ENCODE measurements at regions not wholly inside any gene's neighbourhood (a gene's known extent, or its start where the extent isn't known, plus 50 kb on each side); places are given as distances from the start of the nearest gene placed in this dataset.

DNA sequence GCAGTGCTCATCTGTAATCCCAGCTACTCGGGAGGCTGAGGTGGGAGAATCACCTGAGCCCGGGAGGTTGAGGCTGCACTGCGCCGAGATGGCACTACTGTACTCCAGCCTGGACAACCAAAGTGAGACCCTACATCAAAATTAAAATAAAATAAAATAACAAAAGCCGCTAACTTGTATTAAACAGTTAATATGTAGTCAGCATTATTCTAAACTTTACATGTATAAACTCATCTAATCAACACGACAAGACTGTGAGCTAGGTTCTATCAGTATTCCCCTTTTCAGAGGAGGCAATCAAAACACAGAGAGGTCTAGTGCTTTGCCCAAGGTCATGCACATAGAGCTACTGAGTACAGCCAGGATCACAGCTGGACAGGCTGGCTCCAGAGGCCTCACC lies 111.7 kb upstream of the LINGO1 start:
- H3K27ac ChIP-seq (ENCODE audit: low read depth in 1 of 2, low read length in 1 of 2), result no peak overlapping the region
- no peak overlapping the region for H3K9ac ChIP-seq (ENCODE audit: insufficient read depth in 1 of 2, low read length in 2 of 2)
- 94 to 95% methylated on average over 6 of the region's 6 CpGs for WGBS, 2 donors
- no peaks in the 10 kb centered on the region for H3K9me3 ChIP-seq (ENCODE audit: control insufficient read depth in 4 of 4, insufficient read depth in 3 of 4, low read length in 3 of 4)
- H3K36me3 ChIP-seq (ENCODE audit: control insufficient read depth in 4 of 4, insufficient read depth in 4 of 4, low read length in 4 of 4), result no peaks in the 10 kb centered on the region
- H3K4me1 ChIP-seq (ENCODE audit: control insufficient read depth in 5 of 5, insufficient read depth in 5 of 5, low read length in 5 of 5), result peaks cover 0 to 5% (median 0%) of the 10 kb centered on the region in 5 donors
- DNase-seq (no peak), ATAC-seq (ENCODE audit: insufficient read depth, low FRiP score) (no peak)
- TF ChIP-seq, protein P1, sequence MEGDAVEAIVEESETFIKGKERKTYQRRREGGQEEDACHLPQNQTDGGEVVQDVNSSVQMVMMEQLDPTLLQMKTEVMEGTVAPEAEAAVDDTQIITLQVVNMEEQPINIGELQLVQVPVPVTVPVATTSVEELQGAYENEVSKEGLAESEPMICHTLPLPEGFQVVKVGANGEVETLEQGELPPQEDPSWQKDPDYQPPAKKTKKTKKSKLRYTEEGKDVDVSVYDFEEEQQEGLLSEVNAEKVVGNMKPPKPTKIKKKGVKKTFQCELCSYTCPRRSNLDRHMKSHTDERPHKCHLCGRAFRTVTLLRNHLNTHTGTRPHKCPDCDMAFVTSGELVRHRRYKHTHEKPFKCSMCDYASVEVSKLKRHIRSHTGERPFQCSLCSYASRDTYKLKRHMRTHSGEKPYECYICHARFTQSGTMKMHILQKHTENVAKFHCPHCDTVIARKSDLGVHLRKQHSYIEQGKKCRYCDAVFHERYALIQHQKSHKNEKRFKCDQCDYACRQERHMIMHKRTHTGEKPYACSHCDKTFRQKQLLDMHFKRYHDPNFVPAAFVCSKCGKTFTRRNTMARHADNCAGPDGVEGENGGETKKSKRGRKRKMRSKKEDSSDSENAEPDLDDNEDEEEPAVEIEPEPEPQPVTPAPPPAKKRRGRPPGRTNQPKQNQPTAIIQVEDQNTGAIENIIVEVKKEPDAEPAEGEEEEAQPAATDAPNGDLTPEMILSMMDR (IDR thresholded peaks at IDR 0.05; ENCODE audit: control extremely low read depth, extremely low read depth), result no peak
- H3K27me3 ChIP-seq (ENCODE audit: control insufficient read depth in 3 of 3, insufficient read depth in 3 of 3, low read length in 2 of 3), result no peaks in the 10 kb centered on the region
- H3K4me3 ChIP-seq, result no peak overlapping the region

DNA sequence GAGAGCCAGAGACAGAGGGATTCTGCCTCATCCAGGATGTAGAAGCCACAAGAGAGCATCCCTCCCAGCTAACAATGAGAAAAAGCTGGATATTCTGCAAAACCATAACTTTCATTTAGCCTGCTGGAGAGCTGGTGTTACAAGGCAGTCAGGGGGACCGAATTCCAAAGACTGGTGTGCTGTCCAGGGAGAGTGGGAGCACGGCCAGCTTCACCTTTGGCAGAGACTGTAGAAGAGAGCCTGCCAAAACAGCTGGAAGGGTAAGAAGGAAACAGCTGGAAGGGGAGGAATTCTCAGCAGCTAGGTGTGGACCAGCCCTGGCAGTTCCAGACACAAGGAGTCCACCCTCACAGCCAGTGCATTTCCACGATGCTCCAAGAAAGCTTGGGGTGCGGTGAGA lies 109.9 kb upstream of the LINGO1 start:
- no peaks in the 10 kb centered on the region for H3K27me3 ChIP-seq (ENCODE audit: control insufficient read depth in 3 of 3, insufficient read depth in 3 of 3, low read length in 2 of 3)
- DNase-seq (no peak), ATAC-seq (ENCODE audit: insufficient read depth, low FRiP score) (no peak)
- H3K4me3 ChIP-seq, result no peak overlapping the region
- peaks cover 0 to 3% (median 0%) of the 10 kb centered on the region in 5 donors for H3K4me1 ChIP-seq (ENCODE audit: control insufficient read depth in 5 of 5, insufficient read depth in 5 of 5, low read length in 5 of 5)
- no peaks in the 10 kb centered on the region for H3K36me3 ChIP-seq (ENCODE audit: control insufficient read depth in 4 of 4, insufficient read depth in 4 of 4, low read length in 4 of 4)
- no peaks in the 10 kb centered on the region for H3K9me3 ChIP-seq (ENCODE audit: control insufficient read depth in 4 of 4, insufficient read depth in 3 of 4, low read length in 3 of 4)
- 60 to 74% methylated on average over 4 of the region's 4 CpGs for WGBS, 2 donors
- H3K9ac ChIP-seq (ENCODE audit: insufficient read depth in 1 of 2, low read length in 2 of 2), result no peak overlapping the region
- TF ChIP-seq, protein P1 (IDR thresholded peaks at IDR 0.05; ENCODE audit: control extremely low read depth, extremely low read depth), result no peak
- H3K27ac ChIP-seq (ENCODE audit: low read depth in 1 of 2, low read length in 1 of 2), result no peak overlapping the region

DNA sequence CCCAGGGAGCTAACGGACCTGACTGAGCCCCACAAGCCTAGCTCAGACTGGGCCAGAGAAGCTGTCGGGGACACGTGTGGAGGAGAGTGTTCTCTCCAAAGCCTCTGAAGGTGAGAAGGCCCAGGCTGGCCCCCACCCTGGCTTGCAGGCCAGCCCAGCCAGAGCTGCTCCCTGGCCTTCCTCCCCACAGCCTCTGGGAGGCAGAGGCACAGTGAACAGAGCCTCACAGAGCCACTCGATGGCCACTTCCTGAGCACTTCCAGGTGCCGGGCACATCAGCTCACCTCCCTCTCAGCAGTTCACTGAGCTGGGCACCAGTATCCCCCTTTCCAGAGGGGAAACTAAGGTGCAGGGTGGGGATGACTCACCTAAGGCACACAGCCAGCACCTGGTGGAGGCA lies 109.4 kb upstream of the LINGO1 start:
- ATAC-seq (ENCODE audit: insufficient read depth, low FRiP score) (no peak), DNase-seq (no peak)
- H3K9me3 ChIP-seq (ENCODE audit: control insufficient read depth in 4 of 4, insufficient read depth in 3 of 4, low read length in 3 of 4), result no peaks in the 10 kb centered on the region
- no peak overlapping the region for H3K9ac ChIP-seq (ENCODE audit: insufficient read depth in 1 of 2, low read length in 2 of 2)
- H3K36me3 ChIP-seq (ENCODE audit: control insufficient read depth in 4 of 4, insufficient read depth in 4 of 4, low read length in 4 of 4), result no peaks in the 10 kb centered on the region
- H3K27ac ChIP-seq (ENCODE audit: low read depth in 1 of 2, low read length in 1 of 2), result no peak overlapping the region
- WGBS, 2 donors, result 72 to 79% methylated on average over 5 of the region's 5 CpGs
- H3K27me3 ChIP-seq (ENCODE audit: control insufficient read depth in 3 of 3, insufficient read depth in 3 of 3, low read length in 2 of 3), result no peaks in the 10 kb centered on the region
- TF ChIP-seq, protein P1 (IDR thresholded peaks at IDR 0.05; ENCODE audit: control extremely low read depth, extremely low read depth), result no peak
- H3K4me1 ChIP-seq (ENCODE audit: control insufficient read depth in 5 of 5, insufficient read depth in 5 of 5, low read length in 5 of 5), result no peaks in the 10 kb centered on the region
- no peak overlapping the region for H3K4me3 ChIP-seq

DNA sequence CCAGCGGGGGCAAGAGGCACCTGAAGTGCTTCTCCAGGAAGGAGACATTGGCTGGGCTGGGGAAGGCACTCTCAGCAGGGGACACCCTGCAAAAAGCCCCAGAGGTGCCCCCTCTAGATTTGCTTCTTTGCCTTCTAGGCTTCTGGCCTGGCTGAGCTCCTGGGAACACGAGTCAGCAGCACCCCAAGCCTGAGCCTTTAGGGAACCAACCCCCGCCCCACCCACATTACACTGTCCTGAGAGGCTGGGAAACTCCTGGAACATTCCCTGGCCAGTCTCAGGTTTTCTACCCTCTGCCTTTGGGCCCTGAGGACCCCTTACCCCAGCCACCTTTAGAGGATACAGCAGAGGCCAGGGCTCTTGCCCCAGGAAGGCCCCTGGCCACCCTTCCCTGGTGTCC lies 108.4 kb upstream of the LINGO1 start:
- TF ChIP-seq, protein P1 (IDR thresholded peaks at IDR 0.05; ENCODE audit: control extremely low read depth, extremely low read depth), result no peak
- DNase-seq (no peak), ATAC-seq (ENCODE audit: insufficient read depth, low FRiP score) (no peak)
- no peak overlapping the region for H3K9ac ChIP-seq (ENCODE audit: insufficient read depth in 1 of 2, low read length in 2 of 2)
- 90 to 94% methylated on average over 3 of the region's 3 CpGs for WGBS, 2 donors
- H3K4me3 ChIP-seq, result no peak overlapping the region
- H3K36me3 ChIP-seq (ENCODE audit: control insufficient read depth in 4 of 4, insufficient read depth in 4 of 4, low read length in 4 of 4), result no peaks in the 10 kb centered on the region
- H3K4me1 ChIP-seq (ENCODE audit: control insufficient read depth in 5 of 5, insufficient read depth in 5 of 5, low read length in 5 of 5), result no peaks in the 10 kb centered on the region
- H3K9me3 ChIP-seq (ENCODE audit: control insufficient read depth in 4 of 4, insufficient read depth in 3 of 4, low read length in 3 of 4), result no peaks in the 10 kb centered on the region
- no peak overlapping the region for H3K27ac ChIP-seq (ENCODE audit: low read depth in 1 of 2, low read length in 1 of 2)
- H3K27me3 ChIP-seq (ENCODE audit: control insufficient read depth in 3 of 3, insufficient read depth in 3 of 3, low read length in 2 of 3), result no peaks in the 10 kb centered on the region
